Fibroblast of lung (primary cell): ENCODE measurements at regions not wholly inside any gene's neighbourhood (a gene's known extent, or its start where the extent isn't known, plus 50 kb on each side); places are given as distances from the start of the nearest gene placed in this dataset.

Source experiments
- DNase-seq, 2 donors: peaks; one replicate each; pipeline versions ENCODE4 v3.0.0 to v3.0.0-alpha.2; 2010; ENCODE audit warnings: low read depth in 2 of 2
- H2AFZ ChIP-seq: 2 replicates; pipeline ENCODE4 v1.5.1; 2012; ENCODE audit warnings: low read length, control low read depth, inconsistent platforms
- H3K27ac ChIP-seq: 2 replicates; pipeline ENCODE4 v1.5.1; 2011; ENCODE audit warnings: low read length, control low read depth; ENCODE audit not compliant: insufficient read depth
- H3K27me3 ChIP-seq: 2 replicates; pipeline ENCODE4 v1.5.1; 2011; ENCODE audit warnings: mild to moderate bottlenecking, low read length; ENCODE audit not compliant: control insufficient read depth, insufficient read depth
- H3K36me3 ChIP-seq: 2 replicates; pipeline ENCODE4 v1.5.1; 2011; ENCODE audit warnings: low read length; ENCODE audit not compliant: control insufficient read depth, insufficient read depth
- H3K4me1 ChIP-seq: 2 replicates; pipeline ENCODE4 v1.5.1; 2011; ENCODE audit warnings: low read length; ENCODE audit not compliant: control insufficient read depth, insufficient read depth; ENCODE audit errors: extremely low read depth
- H3K4me2 ChIP-seq: 2 replicates; pipeline ENCODE4 v1.5.1; 2011; ENCODE audit warnings: low read length, control low read depth; ENCODE audit not compliant: insufficient read depth; ENCODE audit errors: extremely low read depth
- H3K4me3 ChIP-seq, 4 experiments: fragments of 200-600 bp in 1 of 4; sonication (generic) in 1 of 4; replicated peaks in 1 of 4; 2 replicates each; pipeline ENCODE4 v1.5.1; 2011 to 2016; ENCODE audit warnings: low read length in 4 of 4, low read depth in 3 of 4, mild to moderate bottlenecking in 3 of 4, control low read depth in 2 of 4, inconsistent platforms in 1 of 4, mixed read lengths in 1 of 4; ENCODE audit not compliant: insufficient read depth in 1 of 4; ENCODE audit errors: control extremely low read depth in 1 of 4
- H3K79me2 ChIP-seq: 2 replicates; pipeline ENCODE4 v1.5.1; 2012; ENCODE audit warnings: mild to moderate bottlenecking, low read length, inconsistent platforms; ENCODE audit not compliant: control insufficient read depth, insufficient read depth
- H3K9ac ChIP-seq: 2 replicates; pipeline ENCODE4 v1.5.1; 2011; ENCODE audit warnings: mild to moderate bottlenecking, low read length, control low read depth; ENCODE audit not compliant: insufficient read depth
- H3K9me3 ChIP-seq: 2 replicates; pipeline ENCODE4 v1.5.1; 2012; ENCODE audit warnings: low read depth, low read length; ENCODE audit not compliant: control insufficient read depth, insufficient read depth
- H4K20me1 ChIP-seq: 2 replicates; pipeline ENCODE4 v1.5.1; 2011; ENCODE audit warnings: low read length; ENCODE audit not compliant: control insufficient read depth, insufficient read depth; ENCODE audit errors: extremely low read depth
- CTCF ChIP-seq, 2 donors: IDR thresholded peaks in 1 of 2; conservative IDR thresholded peaks in 1 of 2; 1 replicate in 1 of 2; 2 replicates in 1 of 2; pipeline ENCODE4 v1.5.1; 2011 to 2012; ENCODE audit warnings: low read length in 2 of 2, control low read depth in 1 of 2, inconsistent platforms in 1 of 2, low read depth in 1 of 2, mild to moderate bottlenecking in 1 of 2
- EZH2 ChIP-seq: IDR thresholded peaks from 2 replicates; pipeline ENCODE4 v1.5.1; 2012; ENCODE audit warnings: low read length, control low read depth, mild to moderate bottlenecking; ENCODE audit errors: missing control alignments

- Histone ChIP-seq H3K4me1 (no peaks in the 10 kb centered on the region), H3K27me3 (no peaks in the 10 kb centered on the region), H3K27ac (no peak overlapping the region), H3K79me2 (no peaks in the 10 kb centered on the region), H3K9me3 (no peaks in the 10 kb centered on the region), H3K4me3 (no peak overlapping the region), H4K20me1 (no peaks in the 10 kb centered on the region), H3K36me3 (no peaks in the 10 kb centered on the region), H2AFZ (no peak overlapping the region), H3K9ac (no peak overlapping the region), H3K4me2 (no peak overlapping the region)
- no peak for DNase-seq
- TF ChIP-seq CTCF (conservative IDR thresholded peaks at IDR 0.05 in 1 of 2, IDR thresholded peaks at IDR 0.05 in 1 of 2; ENCODE audit: low read depth in 1 of 2, low read length in 2 of 2) (no peak), EZH2 (no peak)
Observed at GRCh38 chr13:112236016-112236415, 140.1 kb upstream of the SPACA7 start.

GRCh38 chr13:112236539-112237197 lies 139.5 kb upstream of the SPACA7 start:
- no peaks in the 10 kb centered on the region for H3K79me2 ChIP-seq
- H4K20me1 ChIP-seq = no peaks in the 10 kb centered on the region
- no peaks in the 10 kb centered on the region for H3K36me3 ChIP-seq
- no peak for DNase-seq
- H3K9me3 ChIP-seq = no peaks in the 10 kb centered on the region
- H3K4me2 ChIP-seq = no peak overlapping the region
- no peak overlapping the region for H3K9ac ChIP-seq
- H2AFZ ChIP-seq = no peak overlapping the region
- no peak for TF ChIP-seq EZH2
- no peak for TF ChIP-seq CTCF (conservative IDR thresholded peaks at IDR 0.05 in 1 of 2, IDR thresholded peaks at IDR 0.05 in 1 of 2; ENCODE audit: low read depth in 1 of 2, low read length in 2 of 2)
- no peak overlapping the region for H3K4me3 ChIP-seq
- no peak overlapping the region for H3K27ac ChIP-seq
- H3K27me3 ChIP-seq = no peaks in the 10 kb centered on the region
- H3K4me1 ChIP-seq = no peaks in the 10 kb centered on the region

- no peak overlapping the region for H3K4me2 ChIP-seq
- H3K36me3 ChIP-seq = no peaks in the 10 kb centered on the region
- no peaks in the 10 kb centered on the region for H4K20me1 ChIP-seq
- H3K9me3 ChIP-seq = no peaks in the 10 kb centered on the region
- no peaks in the 10 kb centered on the region for H3K79me2 ChIP-seq
- H3K4me3 ChIP-seq = no peak overlapping the region
- no peak overlapping the region for H2AFZ ChIP-seq
- no peaks in the 10 kb centered on the region for H3K4me1 ChIP-seq
- no peaks in the 10 kb centered on the region for H3K27me3 ChIP-seq
- TF ChIP-seq EZH2 (no peak), CTCF (conservative IDR thresholded peaks at IDR 0.05 in 1 of 2, IDR thresholded peaks at IDR 0.05 in 1 of 2; ENCODE audit: low read depth in 1 of 2, low read length in 2 of 2) (no peak)
- H3K27ac ChIP-seq = no peak overlapping the region
- no peak for DNase-seq
- no peak overlapping the region for H3K9ac ChIP-seq
Observed at GRCh38 chr13:112238436-112238995, 137.6 kb upstream of the SPACA7 start.
